ENCODE measurements at regions not wholly inside any gene's neighbourhood (a gene's known extent, or its start where the extent isn't known, plus 50 kb on each side); places are given as distances from the start of the nearest gene placed in this dataset.

DNA sequence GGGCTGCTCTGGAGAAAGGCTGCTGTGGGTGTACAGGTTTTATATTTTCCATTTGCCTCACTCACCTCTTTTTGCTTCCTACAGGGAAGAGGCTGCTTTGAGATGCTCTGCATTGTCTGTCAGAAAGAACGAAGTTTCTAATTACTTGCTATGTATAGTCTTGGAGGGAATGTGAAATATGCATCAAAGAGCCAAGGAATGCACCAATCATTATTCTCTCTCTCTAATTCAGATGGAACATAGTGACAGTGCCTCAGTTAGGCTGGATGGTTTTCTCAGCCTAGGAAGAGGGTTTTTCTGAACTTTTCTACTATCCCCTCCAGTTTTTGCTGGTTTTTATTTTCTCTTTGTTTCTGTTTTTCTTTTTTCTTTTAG lies 106.8 kb upstream of the SLC4A4 start (continued):
- TF ChIP-seq, protein P1, sequence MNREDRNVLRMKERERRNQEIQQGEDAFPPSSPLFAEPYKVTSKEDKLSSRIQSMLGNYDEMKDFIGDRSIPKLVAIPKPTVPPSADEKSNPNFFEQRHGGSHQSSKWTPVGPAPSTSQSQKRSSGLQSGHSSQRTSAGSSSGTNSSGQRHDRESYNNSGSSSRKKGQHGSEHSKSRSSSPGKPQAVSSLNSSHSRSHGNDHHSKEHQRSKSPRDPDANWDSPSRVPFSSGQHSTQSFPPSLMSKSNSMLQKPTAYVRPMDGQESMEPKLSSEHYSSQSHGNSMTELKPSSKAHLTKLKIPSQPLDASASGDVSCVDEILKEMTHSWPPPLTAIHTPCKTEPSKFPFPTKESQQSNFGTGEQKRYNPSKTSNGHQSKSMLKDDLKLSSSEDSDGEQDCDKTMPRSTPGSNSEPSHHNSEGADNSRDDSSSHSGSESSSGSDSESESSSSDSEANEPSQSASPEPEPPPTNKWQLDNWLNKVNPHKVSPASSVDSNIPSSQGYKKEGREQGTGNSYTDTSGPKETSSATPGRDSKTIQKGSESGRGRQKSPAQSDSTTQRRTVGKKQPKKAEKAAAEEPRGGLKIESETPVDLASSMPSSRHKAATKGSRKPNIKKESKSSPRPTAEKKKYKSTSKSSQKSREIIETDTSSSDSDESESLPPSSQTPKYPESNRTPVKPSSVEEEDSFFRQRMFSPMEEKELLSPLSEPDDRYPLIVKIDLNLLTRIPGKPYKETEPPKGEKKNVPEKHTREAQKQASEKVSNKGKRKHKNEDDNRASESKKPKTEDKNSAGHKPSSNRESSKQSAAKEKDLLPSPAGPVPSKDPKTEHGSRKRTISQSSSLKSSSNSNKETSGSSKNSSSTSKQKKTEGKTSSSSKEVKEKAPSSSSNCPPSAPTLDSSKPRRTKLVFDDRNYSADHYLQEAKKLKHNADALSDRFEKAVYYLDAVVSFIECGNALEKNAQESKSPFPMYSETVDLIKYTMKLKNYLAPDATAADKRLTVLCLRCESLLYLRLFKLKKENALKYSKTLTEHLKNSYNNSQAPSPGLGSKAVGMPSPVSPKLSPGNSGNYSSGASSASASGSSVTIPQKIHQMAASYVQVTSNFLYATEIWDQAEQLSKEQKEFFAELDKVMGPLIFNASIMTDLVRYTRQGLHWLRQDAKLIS (CRISPR knock-in tag; IDR thresholded peaks at IDR 0.05; ENCODE audit: borderline replicate concordance): no peak
- TF ChIP-seq PRRX2 (CRISPR knock-in tag; IDR thresholded peaks at IDR 0.05) (no peak), ZNF219 (CRISPR knock-in tag; IDR thresholded peaks at IDR 0.05; ENCODE audit: borderline replicate concordance) (no peak), ZNF396 (CRISPR knock-in tag; IDR thresholded peaks at IDR 0.05; ENCODE audit: borderline replicate concordance) (no peak), ZNF423 (CRISPR knock-in tag; IDR thresholded peaks at IDR 0.05) (no peak), MYBL2 (CRISPR knock-in tag; IDR thresholded peaks at IDR 0.05) (no peak), TEAD4 (CRISPR knock-in tag; IDR thresholded peaks at IDR 0.05) (no peak), OVOL2 (CRISPR knock-in tag; IDR thresholded peaks at IDR 0.05; ENCODE audit: borderline replicate concordance) (no peak)
- TF ChIP-seq, protein P2, sequence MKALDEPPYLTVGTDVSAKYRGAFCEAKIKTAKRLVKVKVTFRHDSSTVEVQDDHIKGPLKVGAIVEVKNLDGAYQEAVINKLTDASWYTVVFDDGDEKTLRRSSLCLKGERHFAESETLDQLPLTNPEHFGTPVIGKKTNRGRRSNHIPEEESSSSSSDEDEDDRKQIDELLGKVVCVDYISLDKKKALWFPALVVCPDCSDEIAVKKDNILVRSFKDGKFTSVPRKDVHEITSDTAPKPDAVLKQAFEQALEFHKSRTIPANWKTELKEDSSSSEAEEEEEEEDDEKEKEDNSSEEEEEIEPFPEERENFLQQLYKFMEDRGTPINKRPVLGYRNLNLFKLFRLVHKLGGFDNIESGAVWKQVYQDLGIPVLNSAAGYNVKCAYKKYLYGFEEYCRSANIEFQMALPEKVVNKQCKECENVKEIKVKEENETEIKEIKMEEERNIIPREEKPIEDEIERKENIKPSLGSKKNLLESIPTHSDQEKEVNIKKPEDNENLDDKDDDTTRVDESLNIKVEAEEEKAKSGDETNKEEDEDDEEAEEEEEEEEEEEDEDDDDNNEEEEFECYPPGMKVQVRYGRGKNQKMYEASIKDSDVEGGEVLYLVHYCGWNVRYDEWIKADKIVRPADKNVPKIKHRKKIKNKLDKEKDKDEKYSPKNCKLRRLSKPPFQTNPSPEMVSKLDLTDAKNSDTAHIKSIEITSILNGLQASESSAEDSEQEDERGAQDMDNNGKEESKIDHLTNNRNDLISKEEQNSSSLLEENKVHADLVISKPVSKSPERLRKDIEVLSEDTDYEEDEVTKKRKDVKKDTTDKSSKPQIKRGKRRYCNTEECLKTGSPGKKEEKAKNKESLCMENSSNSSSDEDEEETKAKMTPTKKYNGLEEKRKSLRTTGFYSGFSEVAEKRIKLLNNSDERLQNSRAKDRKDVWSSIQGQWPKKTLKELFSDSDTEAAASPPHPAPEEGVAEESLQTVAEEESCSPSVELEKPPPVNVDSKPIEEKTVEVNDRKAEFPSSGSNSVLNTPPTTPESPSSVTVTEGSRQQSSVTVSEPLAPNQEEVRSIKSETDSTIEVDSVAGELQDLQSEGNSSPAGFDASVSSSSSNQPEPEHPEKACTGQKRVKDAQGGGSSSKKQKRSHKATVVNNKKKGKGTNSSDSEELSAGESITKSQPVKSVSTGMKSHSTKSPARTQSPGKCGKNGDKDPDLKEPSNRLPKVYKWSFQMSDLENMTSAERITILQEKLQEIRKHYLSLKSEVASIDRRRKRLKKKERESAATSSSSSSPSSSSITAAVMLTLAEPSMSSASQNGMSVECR (CRISPR knock-in tag; IDR thresholded peaks at IDR 0.05; ENCODE audit: borderline replicate concordance): no peak
- TF ChIP-seq, protein P3, sequence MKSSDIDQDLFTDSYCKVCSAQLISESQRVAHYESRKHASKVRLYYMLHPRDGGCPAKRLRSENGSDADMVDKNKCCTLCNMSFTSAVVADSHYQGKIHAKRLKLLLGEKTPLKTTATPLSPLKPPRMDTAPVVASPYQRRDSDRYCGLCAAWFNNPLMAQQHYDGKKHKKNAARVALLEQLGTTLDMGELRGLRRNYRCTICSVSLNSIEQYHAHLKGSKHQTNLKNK (CRISPR knock-in tag; IDR thresholded peaks at IDR 0.05): no peak

DNA sequence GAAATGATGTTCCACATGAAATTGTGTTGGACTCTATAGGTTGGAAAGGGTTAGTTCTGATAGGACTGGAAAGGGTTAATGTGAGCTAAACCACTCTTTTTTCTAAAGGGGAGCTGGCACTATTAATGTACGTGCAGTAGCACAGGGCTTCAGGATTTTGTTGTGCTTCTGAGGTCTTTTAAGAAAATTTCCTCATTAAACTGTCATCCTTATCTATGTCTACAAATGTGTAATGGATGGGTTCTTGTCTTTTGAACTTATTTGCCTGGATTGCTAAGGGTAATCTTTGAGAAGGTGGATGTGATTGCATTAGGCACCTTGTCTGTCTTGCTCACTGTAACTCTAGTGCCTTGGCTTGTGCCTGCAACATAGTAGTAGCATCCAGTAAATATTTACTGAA lies 106.0 kb upstream of the SLC4A4 start:
- CTCF ChIA-PET: interaction anchor here (1.0 to 1.3 kb wide), 2 partner anchors 8 to 38 kb away, joined by 3 read pairs; no protein-coding TSS in a partner anchor
- DNase-seq (ENCODE audit: low spot score) (no peak), ATAC-seq (no peak)
- H3K27me3 Mint-ChIP-seq (ENCODE audit: low read depth): no peaks in the 10 kb centered on the region
- POLR2A ChIA-PET: no interaction called here
- H3K4me1 Mint-ChIP-seq: peaks cover 28% of the 10 kb centered on the region
- H3K4me3 Mint-ChIP-seq: no peak overlapping the region
- H3K27ac Mint-ChIP-seq: no peak overlapping the region
- no peaks in the 10 kb centered on the region for H3K9me3 Mint-ChIP-seq
- H3K36me3 Mint-ChIP-seq: no peaks in the 10 kb centered on the region
- TF ChIP-seq, protein P4, sequence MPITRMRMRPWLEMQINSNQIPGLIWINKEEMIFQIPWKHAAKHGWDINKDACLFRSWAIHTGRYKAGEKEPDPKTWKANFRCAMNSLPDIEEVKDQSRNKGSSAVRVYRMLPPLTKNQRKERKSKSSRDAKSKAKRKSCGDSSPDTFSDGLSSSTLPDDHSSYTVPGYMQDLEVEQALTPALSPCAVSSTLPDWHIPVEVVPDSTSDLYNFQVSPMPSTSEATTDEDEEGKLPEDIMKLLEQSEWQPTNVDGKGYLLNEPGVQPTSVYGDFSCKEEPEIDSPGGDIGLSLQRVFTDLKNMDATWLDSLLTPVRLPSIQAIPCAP (CRISPR knock-in tag; IDR thresholded peaks at IDR 0.05): no peak
- no peak for TF ChIP-seq GABPB1 (CRISPR knock-in tag; IDR thresholded peaks at IDR 0.05)
- TF ChIP-seq CBFB (CRISPR knock-in tag; IDR thresholded peaks at IDR 0.05; ENCODE audit: low read depth): no peak
- TF ChIP-seq, protein P5, sequence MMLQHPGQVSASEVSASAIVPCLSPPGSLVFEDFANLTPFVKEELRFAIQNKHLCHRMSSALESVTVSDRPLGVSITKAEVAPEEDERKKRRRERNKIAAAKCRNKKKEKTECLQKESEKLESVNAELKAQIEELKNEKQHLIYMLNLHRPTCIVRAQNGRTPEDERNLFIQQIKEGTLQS (CRISPR knock-in tag; conservative IDR thresholded peaks at IDR 0.05): no peak
- TF ChIP-seq, protein P6, sequence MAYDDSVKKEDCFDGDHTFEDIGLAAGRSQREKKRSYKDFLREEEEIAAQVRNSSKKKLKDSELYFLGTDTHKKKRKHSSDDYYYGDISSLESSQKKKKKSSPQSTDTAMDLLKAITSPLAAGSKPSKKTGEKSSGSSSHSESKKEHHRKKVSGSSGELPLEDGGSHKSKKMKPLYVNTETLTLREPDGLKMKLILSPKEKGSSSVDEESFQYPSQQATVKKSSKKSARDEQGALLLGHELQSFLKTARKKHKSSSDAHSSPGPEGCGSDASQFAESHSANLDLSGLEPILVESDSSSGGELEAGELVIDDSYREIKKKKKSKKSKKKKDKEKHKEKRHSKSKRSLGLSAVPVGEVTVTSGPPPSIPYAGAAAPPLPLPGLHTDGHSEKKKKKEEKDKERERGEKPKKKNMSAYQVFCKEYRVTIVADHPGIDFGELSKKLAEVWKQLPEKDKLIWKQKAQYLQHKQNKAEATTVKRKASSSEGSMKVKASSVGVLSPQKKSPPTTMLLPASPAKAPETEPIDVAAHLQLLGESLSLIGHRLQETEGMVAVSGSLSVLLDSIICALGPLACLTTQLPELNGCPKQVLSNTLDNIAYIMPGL (CRISPR knock-in tag; IDR thresholded peaks at IDR 0.05): no peak
- no peak for TF ChIP-seq ZNF317 (CRISPR knock-in tag; IDR thresholded peaks at IDR 0.05; ENCODE audit: borderline replicate concordance, low read depth)
- no peak for TF ChIP-seq ZNF219 (CRISPR knock-in tag; IDR thresholded peaks at IDR 0.05; ENCODE audit: borderline replicate concordance)
- TF ChIP-seq ETV6 (CRISPR knock-in tag; IDR thresholded peaks at IDR 0.05): no peak
- no peak for TF ChIP-seq ZNF121 (CRISPR knock-in tag; IDR thresholded peaks at IDR 0.05)
- TF ChIP-seq PRRX2 (CRISPR knock-in tag; IDR thresholded peaks at IDR 0.05): no peak
- TF ChIP-seq CREM (CRISPR knock-in tag; IDR thresholded peaks at IDR 0.05): no peak
- TF ChIP-seq ZNF232 (CRISPR knock-in tag; IDR thresholded peaks at IDR 0.05): no peak
- TF ChIP-seq FOXP1 (CRISPR knock-in tag; IDR thresholded peaks at IDR 0.05; ENCODE audit: borderline replicate concordance): no peak
- TF ChIP-seq JAZF1 (CRISPR knock-in tag; IDR thresholded peaks at IDR 0.05): no peak
- TF ChIP-seq, protein P7, sequence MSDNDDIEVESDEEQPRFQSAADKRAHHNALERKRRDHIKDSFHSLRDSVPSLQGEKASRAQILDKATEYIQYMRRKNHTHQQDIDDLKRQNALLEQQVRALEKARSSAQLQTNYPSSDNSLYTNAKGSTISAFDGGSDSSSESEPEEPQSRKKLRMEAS (CRISPR knock-in tag; IDR thresholded peaks at IDR 0.05): no peak
- TF ChIP-seq, protein P3 (CRISPR knock-in tag; IDR thresholded peaks at IDR 0.05): no peak
- TF ChIP-seq NR3C1 (CRISPR knock-in tag; conservative IDR thresholded peaks at IDR 0.05; ENCODE audit: low read depth): no peak
- no peak for TF ChIP-seq NFATC4 (CRISPR knock-in tag; IDR thresholded peaks at IDR 0.05)
